Tibial artery (tissue), 4 donors: ENCODE measurements at regions not wholly inside any gene's neighbourhood (a gene's known extent, or its start where the extent isn't known, plus 50 kb on each side); places are given as distances from the start of the nearest gene placed in this dataset.

Source experiments
- DNase-seq, 2 donors: peaks; one replicate each; pipeline ENCODE4 v3.0.0-alpha.2; 2019
- H3K27ac ChIP-seq, 2 donors: fragments of 200-600 bp; sonication (generic) in 1 of 2; 1 replicate in 1 of 2; 2 replicates in 1 of 2; pipeline ENCODE4 v1.5.1; 2018 to 2019; ENCODE audit warnings: mild to moderate bottlenecking in 1 of 2
- H3K27me3 ChIP-seq, 2 donors: fragments of 200-600 bp; sonication (generic) in 1 of 2; one replicate each; pipeline versions ENCODE4 v1.5.1 to v1.6.0; 2016 to 2019
- H3K36me3 ChIP-seq, 3 donors: fragments of 200-600 bp; sonication (generic) in 2 of 3; one replicate each; pipeline ENCODE4 v1.5.1; 2016 to 2019; ENCODE audit warnings: mild to moderate bottlenecking in 2 of 3
- H3K4me1 ChIP-seq, 4 donors: fragments of 200-600 bp; sonication (generic) in 2 of 4; 1 replicate in 3 of 4; 2 replicates in 1 of 4; pipeline ENCODE4 v1.5.1; 2016 to 2019
- H3K4me3 ChIP-seq, 2 donors: fragments of 200-600 bp; sonication (generic) in 1 of 2; 1 replicate in 1 of 2; 2 replicates in 1 of 2; pipeline ENCODE4 v1.5.1; 2018 to 2019; ENCODE audit warnings: mild to moderate bottlenecking in 2 of 2
- H3K9me3 ChIP-seq, 3 donors: fragments of 200-600 bp; sonication (generic) in 1 of 3; one replicate each; pipeline ENCODE4 v1.5.1; 2016 to 2019
- CTCF ChIP-seq, 2 experiments: fragments of 200-600 bp in 1 of 2; fragments of 450-650 bp in 1 of 2; IDR thresholded peaks; one replicate each; pipeline ENCODE4 v1.5.1; 2017 to 2019; ENCODE audit warnings: antibody characterized with exemption in 2 of 2, mild to moderate bottlenecking in 1 of 2, moderate library complexity in 1 of 2
- intact Hi-C: fragments of 100-400 bp; cut with DNase I; formaldehyde crosslinking; loops from one replicate; pipeline ENCODE4 v1.15.0; 2023; ENCODE audit warnings: low total_unique reads

- intact Hi-C loops, result no loop called here
- no peaks in the 10 kb centered on the region for H3K4me1 ChIP-seq
- H3K9me3 ChIP-seq, result no peaks in the 10 kb centered on the region
- H3K27me3 ChIP-seq, result no peaks in the 10 kb centered on the region
- no peak overlapping the region for H3K27ac ChIP-seq
- H3K36me3 ChIP-seq, result no peaks in the 10 kb centered on the region
- TF ChIP-seq CTCF (IDR thresholded peaks at IDR 0.05), result no peak
- H3K4me3 ChIP-seq, result no peak overlapping the region
- no peak for DNase-seq
Observed at GRCh38 chr5:100641833-100642232, 106.7 kb downstream of the FAM174A start.

- intact Hi-C loops, result no loop called here
Observed at GRCh38 chr5:100643473-100643872, 108.3 kb downstream of the FAM174A start.

GRCh38 chr5:100644185-100644584 is 109.0 kb downstream of the FAM174A start:
- no peaks in the 10 kb centered on the region for H3K9me3 ChIP-seq
- H3K4me1 ChIP-seq, result no peaks in the 10 kb centered on the region
- H3K36me3 ChIP-seq, result no peaks in the 10 kb centered on the region
- no peak for TF ChIP-seq CTCF (IDR thresholded peaks at IDR 0.05)
- no peak for DNase-seq
- no peak overlapping the region for H3K27ac ChIP-seq
- no peak overlapping the region for H3K4me3 ChIP-seq
- intact Hi-C loops, result no loop called here
- no peaks in the 10 kb centered on the region for H3K27me3 ChIP-seq

More at GRCh38 chr5:100643473-100643872, 108.3 kb downstream of the FAM174A start:
- no peaks in the 10 kb centered on the region for H3K9me3 ChIP-seq
- no peaks in the 10 kb centered on the region for H3K36me3 ChIP-seq
- H3K4me3 ChIP-seq, result no peak overlapping the region
- no peak for DNase-seq
- TF ChIP-seq CTCF (IDR thresholded peaks at IDR 0.05), result no peak
- H3K27me3 ChIP-seq, result no peaks in the 10 kb centered on the region
- H3K4me1 ChIP-seq, result no peaks in the 10 kb centered on the region
- H3K27ac ChIP-seq, result no peak overlapping the region

- Histone ChIP-seq H3K4me3 (no peak overlapping the region), H3K27me3 (no peaks in the 10 kb centered on the region), H3K9me3 (no peaks in the 10 kb centered on the region), H3K36me3 (no peaks in the 10 kb centered on the region), H3K27ac (no peak overlapping the region), H3K4me1 (no peaks in the 10 kb centered on the region)
- no peak for TF ChIP-seq CTCF (IDR thresholded peaks at IDR 0.05)
- intact Hi-C loops, result no loop called here
- no peak for DNase-seq
Observed at GRCh38 chr5:100644776-100645175, 109.6 kb downstream of the FAM174A start.

- Histone ChIP-seq H3K27me3 (no peaks in the 10 kb centered on the region), H3K36me3 (no peaks in the 10 kb centered on the region), H3K4me3 (no peak overlapping the region), H3K27ac (no peak overlapping the region), H3K9me3 (no peaks in the 10 kb centered on the region), H3K4me1 (no peaks in the 10 kb centered on the region)
- no peak for TF ChIP-seq CTCF (IDR thresholded peaks at IDR 0.05)
- no peak for DNase-seq
- intact Hi-C loops, result no loop called here
Observed at GRCh38 chr5:100646011-100646410, 110.8 kb downstream of the FAM174A start.

GRCh38 chr5:100646691-100647090 is 111.5 kb downstream of the FAM174A start:
- no peaks in the 10 kb centered on the region for H3K9me3 ChIP-seq
- no peaks in the 10 kb centered on the region for H3K27me3 ChIP-seq
- TF ChIP-seq CTCF (IDR thresholded peaks at IDR 0.05), result no peak
- H3K36me3 ChIP-seq, result no peaks in the 10 kb centered on the region
- no peak overlapping the region for H3K27ac ChIP-seq
- intact Hi-C loops, result no loop called here
- no peak overlapping the region for H3K4me3 ChIP-seq
- DNase-seq, result no peak
- no peaks in the 10 kb centered on the region for H3K4me1 ChIP-seq
